AG09319 (cell line): ENCODE measurements at regions not wholly inside any gene's neighbourhood (a gene's known extent, or its start where the extent isn't known, plus 50 kb on each side); places are given as distances from the start of the nearest gene placed in this dataset.
A peak's percentile ranks its signal among the peaks of the same experiment; 100 is the strongest.

ENCODE experiments used
- DNase-seq: peaks from one replicate; pipeline ENCODE4 v3.0.0-alpha.2; 2010; ENCODE audit warnings: low read depth; ENCODE audit errors: extremely low read depth
- TF ChIP-seq, protein P1 (sequence below): IDR thresholded peaks from 2 replicates; pipeline ENCODE4 v1.5.1; 2011; ENCODE audit warnings: low read depth, mild to moderate bottlenecking, inconsistent platforms, low read length, moderate library complexity

GRCh38 chr4:132596186-132596585, 552.9 kb upstream of the PCDH10 start:
- DNase-seq: no peak
- TF ChIP-seq, protein P1, sequence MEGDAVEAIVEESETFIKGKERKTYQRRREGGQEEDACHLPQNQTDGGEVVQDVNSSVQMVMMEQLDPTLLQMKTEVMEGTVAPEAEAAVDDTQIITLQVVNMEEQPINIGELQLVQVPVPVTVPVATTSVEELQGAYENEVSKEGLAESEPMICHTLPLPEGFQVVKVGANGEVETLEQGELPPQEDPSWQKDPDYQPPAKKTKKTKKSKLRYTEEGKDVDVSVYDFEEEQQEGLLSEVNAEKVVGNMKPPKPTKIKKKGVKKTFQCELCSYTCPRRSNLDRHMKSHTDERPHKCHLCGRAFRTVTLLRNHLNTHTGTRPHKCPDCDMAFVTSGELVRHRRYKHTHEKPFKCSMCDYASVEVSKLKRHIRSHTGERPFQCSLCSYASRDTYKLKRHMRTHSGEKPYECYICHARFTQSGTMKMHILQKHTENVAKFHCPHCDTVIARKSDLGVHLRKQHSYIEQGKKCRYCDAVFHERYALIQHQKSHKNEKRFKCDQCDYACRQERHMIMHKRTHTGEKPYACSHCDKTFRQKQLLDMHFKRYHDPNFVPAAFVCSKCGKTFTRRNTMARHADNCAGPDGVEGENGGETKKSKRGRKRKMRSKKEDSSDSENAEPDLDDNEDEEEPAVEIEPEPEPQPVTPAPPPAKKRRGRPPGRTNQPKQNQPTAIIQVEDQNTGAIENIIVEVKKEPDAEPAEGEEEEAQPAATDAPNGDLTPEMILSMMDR: no peak

- no peak for DNase-seq
- TF ChIP-seq, protein P1: no peak
These were observed 543.5 kb upstream of the PCDH10 start for GRCh38 chr4:132605551-132605950.

DNA sequence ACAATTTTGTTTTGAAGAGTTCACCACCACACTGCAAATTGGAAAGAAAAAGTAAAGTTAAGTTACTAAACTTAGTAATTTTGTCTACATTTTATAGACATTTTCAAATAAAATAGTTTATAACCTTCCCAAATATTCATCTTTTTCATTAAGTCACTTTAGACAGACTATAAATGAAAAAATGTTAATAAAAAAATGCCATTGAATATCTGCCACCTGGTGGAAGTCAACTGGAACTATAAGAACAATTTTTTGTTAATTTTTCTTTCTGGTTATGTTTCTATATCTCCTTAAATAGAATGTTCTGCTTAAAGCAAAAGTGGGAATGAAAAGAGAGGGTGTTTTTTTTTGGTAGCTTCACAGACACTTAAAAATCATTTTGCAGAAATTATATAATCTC, 534.4 kb upstream of the PCDH10 start:
- no peak for DNase-seq
- TF ChIP-seq, protein P1: no peak; the same call in 1 of the 2 replicates

DNA sequence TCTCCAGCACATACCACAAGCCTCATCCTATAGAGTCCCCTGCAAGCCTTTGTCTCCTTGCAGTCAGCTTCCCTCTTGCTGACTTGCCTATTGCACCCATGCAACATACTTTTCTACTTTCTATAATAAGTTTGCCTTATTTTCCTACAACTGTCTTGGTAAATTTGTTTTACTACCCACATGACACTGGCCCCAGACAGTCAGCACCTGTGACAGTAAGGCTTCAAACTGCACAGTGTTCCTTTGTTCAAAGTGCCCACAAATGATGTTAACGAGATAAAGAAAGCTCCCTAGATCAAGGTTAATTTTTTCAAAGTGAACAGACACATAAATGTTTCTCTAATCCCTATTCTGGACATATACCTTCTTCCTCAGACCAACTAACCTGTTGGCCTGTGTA, 529.1 kb upstream of the PCDH10 start:
- TF ChIP-seq, protein P1: no peak
- no peak for DNase-seq

DNA sequence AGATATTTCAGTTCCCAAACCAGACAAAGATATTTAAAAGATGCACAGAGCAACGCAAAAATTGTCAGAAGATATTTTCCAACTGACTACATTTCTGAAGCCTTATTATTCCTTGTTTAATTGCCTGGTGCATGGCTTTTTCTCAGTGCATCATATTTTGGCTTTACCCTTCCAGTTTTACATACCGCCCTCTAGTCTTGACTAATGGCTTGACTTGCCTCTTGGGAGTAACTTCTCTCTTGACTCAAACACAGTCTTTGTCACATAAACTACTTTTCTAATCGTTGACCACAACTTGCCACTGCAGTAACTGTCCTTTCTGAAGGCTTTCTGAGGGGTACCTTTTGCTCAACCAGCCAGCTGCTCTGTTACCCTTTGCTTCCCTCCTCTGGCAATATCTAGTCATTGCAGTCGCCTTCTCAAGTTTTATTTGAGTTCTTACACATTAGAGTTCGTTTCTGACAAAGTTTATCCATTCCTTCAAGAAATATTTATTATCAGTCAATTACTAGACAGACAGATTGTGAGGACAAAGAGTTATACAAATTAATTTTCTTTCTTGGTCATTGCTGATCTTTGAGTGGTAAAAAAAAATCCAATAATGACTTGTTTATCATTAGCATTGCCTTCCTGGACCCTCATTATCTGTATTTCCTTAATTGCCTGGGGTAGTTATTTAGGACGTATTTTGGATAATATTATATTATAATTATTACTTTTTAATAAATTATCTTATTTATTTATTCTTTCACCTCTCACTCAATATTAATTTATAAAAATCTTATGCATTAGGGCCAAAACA, 506.9 kb upstream of the PCDH10 start:
- TF ChIP-seq, protein P1: peak; percentile 13
- DNase-seq: no peak

DNA sequence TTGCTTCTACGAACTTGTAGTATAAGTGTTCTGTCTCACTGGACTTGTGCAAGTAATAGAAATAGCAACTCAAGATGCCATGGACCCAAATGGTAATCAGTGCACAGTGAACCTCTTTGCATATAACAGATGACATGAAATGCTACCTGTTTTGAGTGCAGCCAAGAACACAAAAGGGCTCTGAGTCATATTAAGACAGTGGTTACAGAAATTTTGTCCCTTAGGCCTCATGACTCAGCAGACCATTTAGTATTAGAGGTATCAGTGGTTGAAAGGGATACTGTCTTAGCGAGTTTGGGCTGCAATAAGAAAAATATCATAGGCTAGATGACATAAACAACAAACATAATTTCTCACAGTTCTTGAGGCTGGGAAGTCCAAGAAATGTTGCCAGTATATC, 502.9 kb upstream of the PCDH10 start:
- DNase-seq: no peak
- TF ChIP-seq, protein P1: no peak

- DNase-seq: no peak
- TF ChIP-seq, protein P1: no peak
These were observed 497.9 kb upstream of the PCDH10 start for GRCh38 chr4:132651196-132651595.
